T-helper 2 cell treated with Interferon-gamma antibody and Interleukin-4, amounts not matched to agents 100 ng/mL and 5 ng/mL, for 36 hours (primary cell): ENCODE measurements at regions not wholly inside any gene's neighbourhood (a gene's known extent, or its start where the extent isn't known, plus 50 kb on each side); places are given as distances from the start of the nearest gene placed in this dataset.

Source experiments
- intact Hi-C: fragments of 100-400 bp; cut with micrococcal nuclease; formaldehyde crosslinking; loops from one replicate; pipeline ENCODE4 v1.15.1; 2023

- intact Hi-C loops: no loop called here
Measured at GRCh38 chr5:74266132-74266531, 374.4 kb downstream of the ENC1 start.

- intact Hi-C loops: no loop called here
Measured at GRCh38 chr5:74262544-74263207, 377.9 kb downstream of the ENC1 start.

- intact Hi-C loops: no loop called here
Measured at GRCh38 chr5:74261866-74262265, 378.7 kb downstream of the ENC1 start.

- intact Hi-C loops: no loop called here
Measured at GRCh38 chr5:74261421-74261820, 379.1 kb downstream of the ENC1 start.

GRCh38 chr5:74259572-74259971 is 381.0 kb downstream of the ENC1 start:
- intact Hi-C loops: no loop called here

GRCh38 chr5:74258314-74258665 is 382.2 kb downstream of the ENC1 start:
- intact Hi-C loops: no loop called here

GRCh38 chr5:74257645-74258313 is 382.7 kb downstream of the ENC1 start:
- intact Hi-C loops: no loop called here

GRCh38 chr5:74257060-74257527 is 383.4 kb downstream of the ENC1 start:
- intact Hi-C loops: no loop called here

- intact Hi-C loops: no loop called here
Measured at GRCh38 chr5:74255692-74256392, 384.7 kb downstream of the ENC1 start.

- intact Hi-C loops: no loop called here
Measured at GRCh38 chr5:74254257-74254656, 386.3 kb downstream of the ENC1 start.

- intact Hi-C loops: no loop called here
Measured at GRCh38 chr5:74252044-74252443, 388.5 kb downstream of the ENC1 start.

- intact Hi-C loops: no loop called here
Measured at GRCh38 chr5:74251141-74252035, 389.1 kb downstream of the ENC1 start.

GRCh38 chr5:74250304-74251102 is 390.0 kb downstream of the ENC1 start:
- intact Hi-C loops: no loop called here

GRCh38 chr5:74248576-74248975 is 392.0 kb downstream of the ENC1 start:
- intact Hi-C loops: no loop called here

- intact Hi-C loops: no loop called here
Measured at GRCh38 chr5:74244406-74244805, 396.1 kb downstream of the ENC1 start.

GRCh38 chr5:74243634-74244033 is 396.9 kb downstream of the ENC1 start:
- intact Hi-C loops: no loop called here

GRCh38 chr5:74242516-74242915 is 398.0 kb downstream of the ENC1 start:
- intact Hi-C loops: no loop called here

- intact Hi-C loops: no loop called here
Measured at GRCh38 chr5:74241751-74242140, 398.8 kb downstream of the ENC1 start.

- intact Hi-C loops: no loop called here
Measured at GRCh38 chr5:74240783-74241750, 399.5 kb downstream of the ENC1 start.

- intact Hi-C loops: no loop called here
Measured at GRCh38 chr5:74239261-74239660, 401.3 kb downstream of the ENC1 start.
